Skeletal muscle tissue (tissue), 3 donors: ENCODE measurements at regions not wholly inside any gene's neighbourhood (a gene's known extent, or its start where the extent isn't known, plus 50 kb on each side); places are given as distances from the start of the nearest gene placed in this dataset.
"Not testable (repeated sequence)": the region's sequence is repeated elsewhere in the genome, so short reads cannot be mapped to it uniquely, and the experiment has no call there.

Experiments
- H3K27ac ChIP-seq: one replicate; pipeline ENCODE4 v1.7.0; 2013; ENCODE audit warnings: mild to moderate bottlenecking, low read depth, low read length, inconsistent platforms
- H3K27me3 ChIP-seq, 3 donors: one replicate each; pipeline ENCODE4 v1.7.0; 2013; ENCODE audit warnings: low read length in 3 of 3; ENCODE audit not compliant: control insufficient read depth in 3 of 3, insufficient read depth in 3 of 3
- H3K36me3 ChIP-seq, 3 donors: one replicate each; pipeline ENCODE4 v1.7.0; 2013; ENCODE audit warnings: low read length in 3 of 3; ENCODE audit not compliant: control insufficient read depth in 3 of 3, insufficient read depth in 3 of 3
- H3K4me1 ChIP-seq, 3 donors: one replicate each; pipeline ENCODE4 v1.7.0; 2013; ENCODE audit warnings: low read length in 3 of 3, mild to moderate bottlenecking in 3 of 3; ENCODE audit not compliant: control insufficient read depth in 3 of 3, insufficient read depth in 3 of 3
- H3K4me3 ChIP-seq, 3 donors: one replicate each; pipeline ENCODE4 v1.7.0; 2013; ENCODE audit warnings: low read length in 3 of 3
- H3K9ac ChIP-seq, 3 donors: one replicate each; pipeline ENCODE4 v1.7.0; 2013; ENCODE audit warnings: low read length in 3 of 3, mild to moderate bottlenecking in 3 of 3, moderate library complexity in 2 of 3, low read depth in 1 of 3
- H3K9me3 ChIP-seq, 3 donors: one replicate each; pipeline ENCODE4 v1.7.0; 2013; ENCODE audit warnings: low read length in 3 of 3; ENCODE audit not compliant: control insufficient read depth in 3 of 3
- donor health status: Osteomylitis.

- peaks cover 0 to 2% (median 0%) of the 10 kb centered on the region in 3 donors for H3K27me3 ChIP-seq
- H3K27ac ChIP-seq, result no peak overlapping the region
- no peaks in the 10 kb centered on the region for H3K4me1 ChIP-seq
- no peaks in the 10 kb centered on the region for H3K36me3 ChIP-seq
- H3K9me3 ChIP-seq, result no peaks in the 10 kb centered on the region
- no peak overlapping the region for H3K9ac ChIP-seq
- H3K4me3 ChIP-seq, result no peak overlapping the region
Measured at GRCh38 chr2:95670686-95671085, 78.9 kb downstream of the TRIM43 start.

- not testable (repeated sequence) for H3K36me3 ChIP-seq, H3K4me3 ChIP-seq, H3K27me3 ChIP-seq, H3K4me1 ChIP-seq, H3K9ac ChIP-seq, H3K27ac ChIP-seq, H3K9me3 ChIP-seq
Measured at GRCh38 chr2:95671171-95671570, 79.4 kb downstream of the TRIM43 start.

- H3K9me3 ChIP-seq, result not testable (repeated sequence)
Measured at GRCh38 chr2:95671992-95672391, 80.2 kb downstream of the TRIM43 start.

GRCh38 chr2:95672500-95672899 lies 80.7 kb downstream of the TRIM43 start:
- H3K4me3 ChIP-seq, H3K4me1 ChIP-seq, H3K27me3 ChIP-seq, H3K9ac ChIP-seq, H3K27ac ChIP-seq, H3K36me3 ChIP-seq, H3K9me3 ChIP-seq: not testable (repeated sequence)

More at GRCh38 chr2:95671992-95672391, 80.2 kb downstream of the TRIM43 start:
- not testable (repeated sequence) for H3K9ac ChIP-seq, H3K4me3 ChIP-seq, H3K4me1 ChIP-seq, H3K36me3 ChIP-seq, H3K27ac ChIP-seq, H3K27me3 ChIP-seq

- H3K27me3 ChIP-seq, result peaks cover 0 to 2% (median under 1%) of the 10 kb centered on the region in 3 donors
- no peaks in the 10 kb centered on the region for H3K9me3 ChIP-seq
- no peaks in the 10 kb centered on the region for H3K4me1 ChIP-seq
- H3K27ac ChIP-seq, result no peak overlapping the region
- H3K36me3 ChIP-seq, result no peaks in the 10 kb centered on the region
- H3K9ac ChIP-seq, result no peak overlapping the region
- no peak overlapping the region for H3K4me3 ChIP-seq
Measured at GRCh38 chr2:95674186-95674585, 82.4 kb downstream of the TRIM43 start.

GRCh38 chr2:95676573-95676972 lies 84.8 kb downstream of the TRIM43 start:
- not testable (repeated sequence) for H3K36me3 ChIP-seq, H3K27ac ChIP-seq, H3K4me1 ChIP-seq, H3K9ac ChIP-seq, H3K9me3 ChIP-seq, H3K4me3 ChIP-seq, H3K27me3 ChIP-seq

- Histone ChIP-seq H3K4me3 (no peak overlapping the region), H3K9me3 (no peaks in the 10 kb centered on the region), H3K27ac (no peak overlapping the region), H3K4me1 (peaks cover 0 to 3% (median 0%) of the 10 kb centered on the region in 3 donors), H3K36me3 (no peaks in the 10 kb centered on the region), H3K9ac (no peak overlapping the region), H3K27me3 (peaks cover 3 to 9% (median 7%) of the 10 kb centered on the region in 3 donors)
Measured at GRCh38 chr2:95677346-95677745, 85.5 kb downstream of the TRIM43 start.

GRCh38 chr2:95677833-95678232 lies 86.0 kb downstream of the TRIM43 start:
- H3K27ac ChIP-seq, H3K27me3 ChIP-seq, H3K36me3 ChIP-seq, H3K9ac ChIP-seq, H3K9me3 ChIP-seq, H3K4me1 ChIP-seq, H3K4me3 ChIP-seq: not testable (repeated sequence)

GRCh38 chr2:95681158-95681557 lies 89.4 kb downstream of the TRIM43 start:
- not testable (repeated sequence) for H3K27me3 ChIP-seq, H3K27ac ChIP-seq, H3K4me1 ChIP-seq, H3K36me3 ChIP-seq, H3K9ac ChIP-seq, H3K9me3 ChIP-seq, H3K4me3 ChIP-seq

GRCh38 chr2:95681589-95682081 lies 89.8 kb downstream of the TRIM43 start:
- H3K27ac ChIP-seq, H3K9ac ChIP-seq: not testable (repeated sequence)

More at GRCh38 chr2:95681589-95682081, 89.8 kb downstream of the TRIM43 start:
- not testable (repeated sequence) for H3K4me1 ChIP-seq, H3K36me3 ChIP-seq, H3K27me3 ChIP-seq, H3K4me3 ChIP-seq, H3K9me3 ChIP-seq
